Natural killer cell (primary cell): ENCODE measurements at regions not wholly inside any gene's neighbourhood (a gene's known extent, or its start where the extent isn't known, plus 50 kb on each side); places are given as distances from the start of the nearest gene placed in this dataset.

Source experiments
- ATAC-seq, 3 donors: fragments of 150-1000 bp in 2 of 3; fragments of 200-7000 bp in 1 of 3; cut with Tn5 transposase; 1 replicate in 1 of 3; 2 replicates in 2 of 3; pipeline ENCODE4 v1.10.0; 2021; ENCODE audit warnings: mild to moderate bottlenecking in 2 of 3, moderate library complexity in 2 of 3
- DNase-seq, 2 donors: peaks; one replicate each; pipeline versions ENCODE4 v3.0.0 to v3.0.0-alpha.2; 2013 to 2021; ENCODE audit warnings: mixed read lengths in 1 of 2
- H3K27ac ChIP-seq: one replicate; pipeline ENCODE4 v1.5.1; 2013; ENCODE audit warnings: mild to moderate bottlenecking, low read length
- H3K27me3 ChIP-seq: one replicate; pipeline ENCODE4 v1.6.1; 2013; ENCODE audit warnings: low read length; ENCODE audit not compliant: control insufficient read depth, insufficient read depth
- H3K36me3 ChIP-seq: one replicate; pipeline ENCODE4 v1.6.1; 2013; ENCODE audit warnings: low read length; ENCODE audit not compliant: control insufficient read depth, insufficient read depth
- H3K4me1 ChIP-seq: one replicate; pipeline ENCODE4 v1.6.1; 2013; ENCODE audit warnings: low read length; ENCODE audit not compliant: control insufficient read depth, insufficient read depth
- H3K4me3 ChIP-seq: one replicate; pipeline ENCODE4 v1.5.1; 2013; ENCODE audit warnings: low read length
- H3K9me3 ChIP-seq: one replicate; pipeline ENCODE4 v1.6.1; 2013; ENCODE audit warnings: low read length; ENCODE audit not compliant: control insufficient read depth, insufficient read depth
- H3K27ac Mint-ChIP-seq, 2 donors: one replicate each; pipeline ENCODE4 v1.8.0; 2022; ENCODE audit warnings: mild to moderate bottlenecking in 2 of 2, mixed read lengths in 2 of 2, moderate library complexity in 1 of 2
- H3K27me3 Mint-ChIP-seq, 2 donors: one replicate each; pipeline ENCODE4 v1.8.0; 2022; ENCODE audit warnings: low read depth in 2 of 2, mixed read lengths in 2 of 2
- H3K36me3 Mint-ChIP-seq: one replicate; pipeline ENCODE4 v1.8.0; 2022; ENCODE audit warnings: mixed read lengths
- H3K4me1 Mint-ChIP-seq, 2 donors: one replicate each; pipeline ENCODE4 v1.8.0; 2022; ENCODE audit warnings: mixed read lengths in 2 of 2
- H3K4me3 Mint-ChIP-seq: one replicate; pipeline ENCODE4 v1.8.0; 2022; ENCODE audit warnings: mild to moderate bottlenecking, moderate library complexity, mixed read lengths
- H3K9me3 Mint-ChIP-seq, 2 donors: one replicate each; pipeline ENCODE4 v1.8.0; 2022; ENCODE audit warnings: mixed read lengths in 2 of 2
- whole genome bisulfite sequencing: methylation state at CpG from one replicate; pipeline ENCODE4 v1.1.7; 2013; ENCODE audit warnings: missing lambda C conversion rate; ENCODE audit not compliant: insufficient coverage; 5-methylcytosine and 5-hydroxymethylcytosine counted together
- intact Hi-C: fragments of 100-400 bp; cut with micrococcal nuclease; formaldehyde crosslinking; loops from one replicate; pipeline ENCODE4 v1.14.2; 2022
- TF ChIP-seq, protein P1 (sequence below): fragments of 200-600 bp; IDR thresholded peaks from one replicate; pipeline ENCODE4 v1.8.0; 2022; ENCODE audit warnings: antibody characterized with exemption

DNA sequence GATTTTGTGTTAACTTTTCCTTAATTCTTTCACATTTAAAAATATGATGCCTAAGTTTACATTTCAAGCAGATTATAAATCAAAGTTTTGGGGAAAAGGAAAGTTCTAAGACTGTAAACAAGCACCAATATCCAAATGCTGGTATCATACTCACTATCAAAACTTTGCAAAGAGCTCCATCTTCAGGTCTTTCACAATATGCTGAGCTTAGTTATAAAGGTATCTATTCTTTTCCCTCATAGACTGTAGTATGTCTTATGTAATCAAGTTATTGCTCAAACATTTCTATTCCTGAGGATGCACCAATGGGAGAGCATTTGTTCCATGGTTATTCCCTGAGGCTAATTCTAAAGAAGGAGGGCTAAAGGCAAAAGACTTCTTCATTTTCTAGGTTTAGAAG lies 207.9 kb upstream of the FAM241A start:
- H3K27ac ChIP-seq: no peak overlapping the region
- H3K9me3 ChIP-seq: no peaks in the 10 kb centered on the region
- H3K27ac Mint-ChIP-seq: no peak overlapping the region
- H3K4me1 ChIP-seq: no peaks in the 10 kb centered on the region
- H3K36me3 Mint-ChIP-seq: no peaks in the 10 kb centered on the region
- ATAC-seq: no peak
- peaks cover 0 to 2% of the 10 kb centered on the region in 2 donors for H3K9me3 Mint-ChIP-seq
- TF ChIP-seq, protein P1, sequence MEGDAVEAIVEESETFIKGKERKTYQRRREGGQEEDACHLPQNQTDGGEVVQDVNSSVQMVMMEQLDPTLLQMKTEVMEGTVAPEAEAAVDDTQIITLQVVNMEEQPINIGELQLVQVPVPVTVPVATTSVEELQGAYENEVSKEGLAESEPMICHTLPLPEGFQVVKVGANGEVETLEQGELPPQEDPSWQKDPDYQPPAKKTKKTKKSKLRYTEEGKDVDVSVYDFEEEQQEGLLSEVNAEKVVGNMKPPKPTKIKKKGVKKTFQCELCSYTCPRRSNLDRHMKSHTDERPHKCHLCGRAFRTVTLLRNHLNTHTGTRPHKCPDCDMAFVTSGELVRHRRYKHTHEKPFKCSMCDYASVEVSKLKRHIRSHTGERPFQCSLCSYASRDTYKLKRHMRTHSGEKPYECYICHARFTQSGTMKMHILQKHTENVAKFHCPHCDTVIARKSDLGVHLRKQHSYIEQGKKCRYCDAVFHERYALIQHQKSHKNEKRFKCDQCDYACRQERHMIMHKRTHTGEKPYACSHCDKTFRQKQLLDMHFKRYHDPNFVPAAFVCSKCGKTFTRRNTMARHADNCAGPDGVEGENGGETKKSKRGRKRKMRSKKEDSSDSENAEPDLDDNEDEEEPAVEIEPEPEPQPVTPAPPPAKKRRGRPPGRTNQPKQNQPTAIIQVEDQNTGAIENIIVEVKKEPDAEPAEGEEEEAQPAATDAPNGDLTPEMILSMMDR: no peak
- H3K27me3 Mint-ChIP-seq: no peaks in the 10 kb centered on the region
- H3K27me3 ChIP-seq: peaks cover 2% of the 10 kb centered on the region
- H3K4me1 Mint-ChIP-seq: no peaks in the 10 kb centered on the region
- no peak for DNase-seq
- intact Hi-C loops: no loop called here
- no peak overlapping the region for H3K4me3 Mint-ChIP-seq
- H3K36me3 ChIP-seq: no peaks in the 10 kb centered on the region
- H3K4me3 ChIP-seq: no peak overlapping the region

- Histone ChIP-seq H3K27me3 (no peaks in the 10 kb centered on the region), H3K9me3 (no peaks in the 10 kb centered on the region), H3K4me3 (no peak overlapping the region), H3K36me3 (no peaks in the 10 kb centered on the region), H3K27ac (no peak overlapping the region), H3K4me1 (no peaks in the 10 kb centered on the region)
- no peak for ATAC-seq
- intact Hi-C loops: no loop called here
- DNase-seq: no peak
- H3K9me3 Mint-ChIP-seq: no peaks in the 10 kb centered on the region
- H3K4me3 Mint-ChIP-seq: no peak overlapping the region
- WGBS: 93% methylated on average over 1 of the region's 1 CpG
- H3K27ac Mint-ChIP-seq: no peak overlapping the region
- TF ChIP-seq, protein P1: no peak
- H3K4me1 Mint-ChIP-seq: no peaks in the 10 kb centered on the region
- no peaks in the 10 kb centered on the region for H3K27me3 Mint-ChIP-seq
- no peaks in the 10 kb centered on the region for H3K36me3 Mint-ChIP-seq
Measured at GRCh38 chr4:111941957-111942356, 203.3 kb upstream of the FAM241A start.

GRCh38 chr4:111943796-111944203 lies 201.5 kb upstream of the FAM241A start:
- no peak overlapping the region for H3K27ac Mint-ChIP-seq
- no peaks in the 10 kb centered on the region for H3K9me3 ChIP-seq
- no peaks in the 10 kb centered on the region for H3K4me1 ChIP-seq
- H3K36me3 ChIP-seq: no peaks in the 10 kb centered on the region
- ATAC-seq: no peak
- no peak overlapping the region for H3K4me3 ChIP-seq
- H3K27me3 ChIP-seq: no peaks in the 10 kb centered on the region
- TF ChIP-seq, protein P1: no peak
- H3K27me3 Mint-ChIP-seq: no peaks in the 10 kb centered on the region
- no peaks in the 10 kb centered on the region for H3K4me1 Mint-ChIP-seq
- no peaks in the 10 kb centered on the region for H3K9me3 Mint-ChIP-seq
- no peak overlapping the region for H3K27ac ChIP-seq
- no peak for DNase-seq
- WGBS: 12% methylated on average over 7 of the region's 7 CpGs
- H3K36me3 Mint-ChIP-seq: no peaks in the 10 kb centered on the region
- intact Hi-C loops: no loop called here
- H3K4me3 Mint-ChIP-seq: no peak overlapping the region

DNA sequence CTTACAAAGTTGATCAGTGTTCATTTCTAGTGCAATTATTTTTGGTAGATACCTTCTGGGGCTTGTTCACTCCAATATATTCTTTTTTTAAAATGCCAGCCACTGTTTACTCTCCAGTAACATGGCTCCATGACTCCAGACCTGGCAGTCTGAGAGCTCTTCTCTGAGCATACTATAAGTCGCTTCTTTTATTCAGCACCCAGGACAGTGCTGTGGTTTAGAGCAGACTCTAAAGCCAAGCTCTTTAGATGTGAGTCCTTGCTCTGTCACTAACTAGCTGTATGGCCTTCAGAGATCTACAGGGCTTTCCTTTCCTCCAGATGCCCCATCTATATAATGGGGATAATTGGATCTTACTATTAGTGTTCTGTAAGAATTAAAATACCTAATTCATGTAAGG lies 200.2 kb upstream of the FAM241A start:
- no peaks in the 10 kb centered on the region for H3K27me3 Mint-ChIP-seq
- peaks cover 0 to 2% of the 10 kb centered on the region in 2 donors for H3K9me3 Mint-ChIP-seq
- 81% methylated on average over 1 of the region's 1 CpG for WGBS
- DNase-seq (no peak), ATAC-seq (no peak)
- no peak overlapping the region for H3K4me3 Mint-ChIP-seq
- H3K9me3 ChIP-seq: no peaks in the 10 kb centered on the region
- H3K27ac ChIP-seq: no peak overlapping the region
- H3K4me1 Mint-ChIP-seq: no peaks in the 10 kb centered on the region
- TF ChIP-seq, protein P1: no peak
- H3K36me3 Mint-ChIP-seq: no peaks in the 10 kb centered on the region
- intact Hi-C loops: no loop called here
- no peak overlapping the region for H3K27ac Mint-ChIP-seq
- no peaks in the 10 kb centered on the region for H3K36me3 ChIP-seq
- H3K4me3 ChIP-seq: no peak overlapping the region
- no peaks in the 10 kb centered on the region for H3K4me1 ChIP-seq
- H3K27me3 ChIP-seq: no peaks in the 10 kb centered on the region
